ENCODE measurements at regions not wholly inside any gene's neighbourhood (a gene's known extent, or its start where the extent isn't known, plus 50 kb on each side); places are given as distances from the start of the nearest gene placed in this dataset.

DNA sequence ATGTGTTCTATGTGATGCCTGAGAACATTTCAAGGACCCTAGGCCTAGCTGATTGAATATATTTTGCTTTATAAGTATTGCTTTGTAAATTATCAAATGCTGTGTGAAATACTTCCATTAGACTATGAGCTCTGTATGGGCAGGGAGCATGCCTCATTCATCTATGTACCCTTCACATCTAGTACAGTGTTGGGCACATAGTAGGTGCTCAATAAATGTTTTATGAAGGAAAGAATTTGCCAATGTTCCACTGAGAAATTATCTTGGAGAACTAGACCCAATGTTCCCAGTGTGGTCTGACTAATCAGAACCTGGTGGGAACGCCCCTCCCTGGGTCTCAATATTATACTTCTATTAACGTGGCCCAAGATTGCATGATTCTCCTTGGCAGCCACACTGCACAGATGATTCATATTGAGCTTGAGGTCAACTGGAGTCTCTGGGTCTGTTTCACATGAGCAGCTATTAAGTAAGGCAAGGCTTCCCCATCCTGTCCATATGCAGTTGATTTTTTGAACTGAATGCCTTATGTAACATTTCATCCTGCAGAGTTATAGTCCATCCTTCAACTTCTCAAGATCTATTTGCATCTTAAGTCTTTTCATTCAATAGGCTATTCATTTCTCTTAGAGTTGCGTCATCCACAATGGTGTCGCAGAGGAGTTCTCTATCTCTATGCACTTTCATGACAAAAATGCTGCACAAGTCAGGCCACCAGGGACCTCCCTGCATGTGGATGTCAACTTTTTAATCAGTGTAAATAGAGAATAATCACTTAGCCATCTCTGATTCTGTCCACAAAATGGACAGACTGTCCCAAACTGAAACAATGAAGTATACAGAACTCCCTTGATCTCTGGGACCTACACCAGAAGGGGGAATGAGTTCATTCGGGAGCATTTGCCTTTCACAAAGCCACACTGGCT, 257.6 kb downstream of the CYP26B1 start:
- 67 to 85% (median 78%) methylated on average over 5 of the region's 5 CpGs for WGBS, 3 donors
- no peak overlapping the region for H3K27ac ChIP-seq (ENCODE audit: low read depth, low read length)

DNA sequence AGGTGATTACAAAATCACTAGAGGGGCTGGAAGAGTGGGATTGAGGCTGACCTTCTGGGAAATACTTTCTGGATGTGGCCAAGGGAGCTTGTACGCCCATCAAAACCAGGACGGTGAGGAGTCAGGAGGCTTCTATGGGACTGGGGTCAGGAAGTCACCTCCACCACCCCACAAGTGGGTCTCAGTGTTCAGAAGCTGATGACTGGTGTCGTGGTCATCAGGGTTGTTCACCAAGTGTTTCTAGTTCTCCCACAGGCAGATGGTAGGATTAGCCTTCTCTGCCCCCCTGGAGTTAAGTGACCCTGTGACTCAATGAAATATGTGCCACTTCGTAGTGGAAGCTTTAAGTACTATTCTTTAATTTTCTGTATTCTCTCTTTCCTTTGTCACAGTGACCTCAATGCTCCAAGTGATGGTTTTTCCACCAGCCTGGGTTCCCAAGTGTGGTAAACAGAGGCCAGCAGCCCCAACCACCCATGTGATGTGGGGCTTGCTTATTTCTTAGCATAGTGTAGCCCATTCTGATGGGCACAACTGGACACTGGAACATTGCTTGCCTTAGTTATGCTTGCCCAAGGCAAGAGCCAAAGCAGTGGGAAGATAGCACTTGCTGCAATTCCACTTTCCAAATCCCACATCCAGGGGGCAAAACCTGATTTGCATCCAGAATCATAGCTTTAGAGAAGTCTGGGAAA, 258.8 kb downstream of the CYP26B1 start:
- H3K27ac ChIP-seq (ENCODE audit: low read depth, low read length) = no peak overlapping the region
- WGBS, 3 donors = 74 to 87% (median 83%) methylated on average over 4 of the region's 4 CpGs

DNA sequence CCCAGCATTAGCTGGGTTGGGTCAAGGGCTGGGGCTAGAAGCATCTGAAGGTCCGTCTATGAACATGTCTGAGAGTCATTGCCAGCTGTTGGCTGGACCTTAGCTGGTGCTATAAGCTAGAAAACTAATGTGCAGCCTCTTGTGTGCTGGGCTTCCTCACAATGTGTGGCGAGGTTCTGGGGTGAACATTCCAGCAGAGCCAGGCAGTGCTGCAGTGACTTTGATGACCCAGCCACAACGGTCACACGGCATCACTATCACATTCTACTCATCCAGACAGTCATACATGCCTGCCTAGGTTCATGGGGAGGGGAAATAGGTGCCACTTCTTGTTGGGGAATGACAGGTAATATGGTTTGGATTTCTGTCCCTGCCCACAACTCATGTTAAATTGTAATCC, 260.5 kb downstream of the CYP26B1 start:
- no peak overlapping the region for H3K27ac ChIP-seq (ENCODE audit: low read depth, low read length)
- WGBS, 3 donors = 80 to 93% (median 86%) methylated on average over 4 of the region's 4 CpGs

DNA sequence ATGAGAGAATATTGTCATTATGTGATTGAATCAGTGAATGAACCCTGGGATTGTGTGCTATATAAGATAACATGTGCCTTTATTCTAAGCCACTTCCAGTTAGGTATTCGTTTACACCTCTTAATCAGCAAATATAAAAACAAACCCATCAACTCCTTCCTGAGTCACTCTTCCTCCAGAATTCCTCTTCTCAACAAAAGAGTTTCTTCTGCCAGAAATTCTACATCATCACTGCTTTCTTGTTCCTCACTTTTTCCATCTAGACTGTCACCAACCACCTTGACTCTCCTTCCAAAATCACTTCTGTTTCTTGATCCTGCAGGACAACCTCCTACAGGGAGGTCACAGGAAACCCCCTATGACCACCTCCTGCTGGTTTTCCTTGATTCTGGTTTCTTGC, 261.4 kb downstream of the CYP26B1 start:
- WGBS, 3 donors = 71 to 77% (median 73%) methylated on average over 1 of the region's 1 CpG
- H3K27ac ChIP-seq (ENCODE audit: low read depth, low read length) = no peak overlapping the region

DNA sequence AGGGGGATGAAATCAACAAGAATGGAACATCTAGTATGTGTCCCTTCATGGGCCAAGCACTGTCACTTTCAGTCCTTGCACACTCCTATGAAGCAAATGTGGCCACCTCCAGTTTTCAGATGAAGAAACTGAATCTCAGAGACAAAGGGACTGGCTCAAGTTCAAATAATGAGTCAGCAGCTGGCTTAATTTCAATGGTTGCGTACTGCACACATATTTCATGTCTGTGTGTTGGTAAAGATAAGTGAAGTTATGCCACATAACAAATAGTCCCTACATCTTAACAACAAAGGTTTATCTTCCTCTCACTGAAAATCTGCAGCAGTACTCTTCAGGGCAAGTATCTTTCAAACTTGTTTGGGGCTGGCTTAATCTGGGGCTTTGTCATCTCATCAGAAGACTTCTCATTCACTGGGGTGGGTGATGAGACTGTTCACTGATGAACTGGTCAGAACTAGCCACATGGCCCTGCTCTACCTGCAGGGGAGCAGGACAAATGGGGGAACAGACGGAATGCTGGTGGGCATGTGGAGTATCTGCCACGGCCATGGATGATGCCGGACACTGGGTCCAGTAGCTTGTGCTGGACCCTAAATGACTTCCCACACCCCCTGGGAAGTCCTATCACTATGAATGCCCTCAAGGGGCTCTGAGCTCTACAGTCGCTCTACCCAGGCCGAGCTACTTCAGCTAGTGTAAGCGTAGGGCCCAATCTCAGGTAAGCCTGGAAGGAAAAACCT, 263.2 kb downstream of the CYP26B1 start:
- no peak overlapping the region for H3K27ac ChIP-seq (ENCODE audit: low read depth, low read length)
- 73 to 87% (median 86%) methylated on average over 7 of the region's 7 CpGs for WGBS, 3 donors

DNA sequence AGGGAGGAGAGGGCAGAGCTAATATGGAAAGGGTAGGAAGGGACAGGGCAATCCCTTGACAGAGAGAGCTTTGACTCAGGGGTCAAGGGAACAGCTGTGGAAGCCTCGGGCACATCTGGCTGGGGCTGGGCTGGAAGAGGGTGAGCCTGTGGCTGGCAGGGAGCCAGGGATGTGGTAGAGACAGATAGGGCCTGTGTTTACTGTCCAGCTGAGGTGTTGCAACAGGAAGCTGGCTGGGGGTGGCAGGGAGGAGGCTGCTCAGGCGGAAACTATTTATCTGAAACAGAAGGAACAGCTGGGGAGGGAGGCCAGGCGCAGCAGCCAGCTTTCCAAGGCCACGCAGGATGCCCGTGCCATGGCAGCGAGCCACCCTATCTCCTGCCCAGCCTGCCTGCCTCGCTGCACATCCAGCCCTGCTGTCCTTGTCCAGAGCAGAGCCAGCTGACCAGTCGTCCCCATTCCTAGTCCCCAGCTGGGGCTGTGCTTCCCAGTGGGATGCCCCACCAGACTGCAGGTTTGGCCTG, 264.7 kb downstream of the CYP26B1 start:
- 8 to 29% (median 26%) methylated on average over 8 of the region's 8 CpGs for WGBS, 3 donors
- no peak overlapping the region for H3K27ac ChIP-seq (ENCODE audit: low read depth, low read length)

DNA sequence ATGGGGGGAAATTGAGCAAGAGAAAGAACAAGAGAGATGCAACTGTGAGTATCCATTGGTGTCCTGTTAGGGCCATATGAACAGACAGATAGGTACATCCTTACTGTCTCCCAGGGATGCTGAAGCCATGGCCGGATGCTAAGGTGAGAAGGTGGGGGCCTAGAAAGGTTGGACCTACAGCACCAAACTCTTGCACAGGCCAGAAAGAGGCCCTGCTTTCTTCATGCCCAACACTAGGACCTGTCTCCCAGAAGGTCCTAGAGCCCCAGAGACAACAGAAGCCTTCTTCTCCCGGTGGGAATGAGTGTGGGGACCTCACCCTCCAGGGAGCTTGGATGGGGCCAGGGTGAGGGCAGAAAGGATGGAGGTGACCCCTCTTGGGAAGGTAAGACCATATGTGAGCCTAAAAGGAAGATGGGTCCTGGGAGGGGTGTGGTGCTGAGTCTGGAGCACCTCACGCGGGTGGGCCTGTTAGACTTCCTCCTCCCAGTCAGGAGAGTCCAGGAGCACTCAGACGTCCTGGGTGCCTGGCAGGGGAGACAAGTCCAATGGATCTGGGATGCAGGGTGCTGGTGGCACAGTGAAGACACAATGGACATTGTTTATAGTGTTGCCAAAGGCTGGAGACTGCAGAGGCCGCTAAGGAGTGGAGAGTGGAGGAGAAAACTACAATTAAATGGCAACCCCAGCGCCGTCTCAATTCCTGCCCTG, 265.3 kb downstream of the CYP26B1 start:
- 71 to 78% (median 74%) methylated on average over 8 of the region's 8 CpGs for WGBS, 3 donors
- no peak overlapping the region for H3K27ac ChIP-seq (ENCODE audit: low read depth, low read length)

DNA sequence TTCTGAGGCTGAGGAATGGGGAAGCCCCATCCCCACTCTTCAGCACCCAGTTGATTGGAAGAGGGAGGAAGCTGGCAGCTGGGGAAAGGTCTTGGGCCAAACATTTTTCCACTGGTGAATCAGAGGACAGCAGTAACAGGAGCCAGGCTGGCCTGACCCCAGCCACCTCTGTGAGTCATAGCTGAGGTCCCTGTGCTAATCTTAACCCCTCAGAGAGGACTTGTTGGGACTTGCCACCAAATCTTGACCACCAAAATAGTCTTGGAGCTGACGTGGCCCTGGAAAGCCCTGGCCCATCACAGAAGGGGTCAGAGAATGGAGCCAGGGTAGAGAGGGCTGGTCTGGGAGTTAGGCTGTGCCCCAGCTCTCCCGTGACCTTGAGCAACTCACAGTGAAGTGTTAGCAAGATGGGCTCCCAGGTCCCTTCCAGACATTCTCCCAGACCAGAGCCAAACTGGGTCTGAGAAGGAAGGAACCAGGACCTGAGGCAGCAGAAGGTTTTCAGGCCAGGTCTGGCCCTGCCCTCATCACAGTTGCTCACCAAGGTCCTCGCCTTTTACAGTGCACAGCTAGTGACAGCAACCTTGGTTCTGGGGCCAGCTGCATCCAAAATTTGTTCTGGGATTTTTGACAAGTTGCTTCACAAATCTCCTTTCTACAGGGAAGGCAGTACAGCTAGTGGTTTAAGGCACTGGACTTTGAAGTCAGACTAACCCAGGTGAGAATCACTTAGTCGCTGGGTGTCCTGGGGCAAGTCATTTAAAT, 266.6 kb downstream of the CYP26B1 start:
- no peak overlapping the region for H3K27ac ChIP-seq (ENCODE audit: low read depth, low read length)
- 86 to 87% (median 86%) methylated on average over 4 of the region's 4 CpGs for WGBS, 3 donors

DNA sequence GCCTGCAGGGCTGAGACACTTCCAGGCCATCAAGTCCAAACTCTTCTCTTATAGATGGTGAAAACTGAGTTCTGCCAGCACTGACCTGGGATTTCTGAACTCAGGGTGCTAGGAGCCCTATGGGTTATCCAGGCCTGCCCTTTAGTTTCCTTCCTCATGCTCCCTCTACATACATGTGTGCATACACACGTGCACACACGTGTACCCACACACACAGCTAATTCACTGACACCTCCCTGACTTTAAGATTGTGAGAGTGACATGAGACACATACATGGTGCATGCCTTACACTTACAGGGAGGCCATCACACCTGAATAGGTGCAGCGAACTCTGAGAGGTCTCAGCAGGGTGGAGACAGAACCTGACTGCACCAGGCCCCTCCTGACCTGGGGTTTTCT, 267.4 kb downstream of the CYP26B1 start:
- no peak overlapping the region for H3K27ac ChIP-seq (ENCODE audit: low read depth, low read length)
- 92 to 96% (median 93%) methylated on average over 3 of the region's 3 CpGs for WGBS, 3 donors

DNA sequence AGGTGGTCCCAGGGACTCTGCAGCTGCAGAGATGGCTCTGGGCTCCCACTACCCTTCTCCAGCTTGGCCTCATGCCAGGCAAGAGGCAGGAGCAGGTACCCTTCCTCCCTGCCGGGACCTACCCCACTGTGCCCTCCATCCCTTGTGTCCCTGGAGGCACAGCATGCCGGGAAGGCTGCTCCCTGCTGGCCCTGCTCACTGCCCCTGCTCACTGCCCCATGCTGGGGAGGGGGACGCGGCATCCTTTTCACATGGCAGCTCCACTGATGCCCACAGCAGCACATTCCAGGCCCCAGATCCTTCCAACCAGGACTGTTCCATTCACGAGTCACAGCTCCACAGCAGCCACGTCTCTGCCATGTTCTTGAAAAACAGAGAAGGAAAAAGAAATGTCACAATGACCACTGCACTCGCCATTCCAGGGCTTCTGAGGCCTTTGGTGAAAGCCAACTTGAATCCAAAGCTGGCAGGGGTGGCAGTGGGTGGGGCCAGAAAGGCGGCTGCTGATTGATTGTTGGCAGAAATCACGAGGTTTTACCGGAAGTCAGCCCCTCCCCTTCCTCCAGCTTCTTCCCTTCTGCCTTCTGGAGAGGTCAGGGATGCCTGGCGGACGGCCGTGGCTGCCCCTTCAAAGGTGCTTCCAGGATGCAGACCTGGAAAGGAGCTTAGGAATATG, 268.0 kb downstream of the CYP26B1 start:
- 72 to 74% (median 73%) methylated on average over 13 of the region's 13 CpGs for WGBS, 3 donors
- no peak overlapping the region for H3K27ac ChIP-seq (ENCODE audit: low read depth, low read length)

DNA sequence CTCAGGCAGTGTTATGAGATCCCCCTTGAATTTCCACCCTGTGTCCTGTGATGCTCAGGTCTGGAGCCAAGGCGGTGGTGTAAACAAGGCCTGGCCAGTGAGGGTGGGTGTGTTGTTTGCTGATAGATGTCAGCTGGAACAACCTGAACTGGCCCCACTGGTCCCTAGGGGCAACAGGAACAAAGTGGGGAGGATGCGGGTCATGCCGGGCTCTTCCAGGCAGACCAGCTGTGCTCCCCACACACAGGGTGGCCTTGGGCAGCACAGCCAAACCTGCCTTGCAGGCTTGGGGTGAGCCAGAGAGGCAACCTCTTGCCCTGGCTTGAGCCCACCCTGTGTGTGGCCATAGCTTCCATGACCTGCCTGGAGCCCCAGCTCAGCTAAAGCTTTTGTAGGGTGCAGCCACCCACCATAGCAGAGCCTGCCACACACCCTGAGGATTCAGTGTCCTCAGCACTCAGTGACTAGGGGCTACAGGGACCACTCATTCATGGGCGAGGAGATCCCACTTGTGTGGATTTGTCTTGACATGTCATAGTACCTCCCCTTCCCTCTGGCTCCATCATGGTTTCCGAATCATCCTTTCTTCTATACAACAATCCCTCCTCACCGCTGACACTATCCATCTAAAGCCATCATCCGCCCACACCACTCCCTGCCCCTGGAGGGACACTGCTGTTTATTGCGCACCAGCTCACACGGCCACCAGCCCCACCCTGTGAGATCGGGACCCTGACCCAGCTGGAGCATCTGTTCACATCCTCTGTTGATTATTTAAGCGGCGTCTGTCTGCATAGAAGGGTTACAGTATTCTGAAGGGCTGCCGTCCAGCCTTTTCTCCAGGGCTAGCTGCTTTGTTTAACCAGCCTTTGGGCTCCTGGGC, 268.8 kb downstream of the CYP26B1 start:
- no peak overlapping the region for H3K27ac ChIP-seq (ENCODE audit: low read depth, low read length)
- WGBS, 3 donors = 81 to 89% (median 88%) methylated on average over 13 of the region's 13 CpGs

DNA sequence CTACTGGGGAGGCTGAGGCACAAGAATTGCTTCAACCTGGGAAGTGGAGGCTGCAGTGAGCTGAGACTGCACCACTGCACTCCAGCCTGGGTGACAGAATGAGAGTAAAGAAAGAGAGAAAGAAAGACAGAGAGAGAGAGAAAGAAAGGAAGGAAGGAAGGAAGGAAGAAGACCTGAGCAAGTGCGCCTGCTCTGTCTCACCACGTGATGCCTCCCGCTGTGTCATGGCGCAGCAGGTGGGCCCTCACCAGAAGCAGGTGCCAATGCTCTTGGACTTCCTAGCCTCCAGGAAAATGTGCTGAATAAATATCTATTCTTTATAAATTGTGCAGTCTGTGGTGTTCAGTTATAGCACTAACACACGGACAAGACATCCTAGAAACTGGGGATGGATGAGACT, 270.0 kb downstream of the CYP26B1 start:
- 83 to 92% (median 90%) methylated on average over 5 of the region's 5 CpGs for WGBS, 3 donors
- H3K27ac ChIP-seq (ENCODE audit: low read depth, low read length) = no peak overlapping the region

DNA sequence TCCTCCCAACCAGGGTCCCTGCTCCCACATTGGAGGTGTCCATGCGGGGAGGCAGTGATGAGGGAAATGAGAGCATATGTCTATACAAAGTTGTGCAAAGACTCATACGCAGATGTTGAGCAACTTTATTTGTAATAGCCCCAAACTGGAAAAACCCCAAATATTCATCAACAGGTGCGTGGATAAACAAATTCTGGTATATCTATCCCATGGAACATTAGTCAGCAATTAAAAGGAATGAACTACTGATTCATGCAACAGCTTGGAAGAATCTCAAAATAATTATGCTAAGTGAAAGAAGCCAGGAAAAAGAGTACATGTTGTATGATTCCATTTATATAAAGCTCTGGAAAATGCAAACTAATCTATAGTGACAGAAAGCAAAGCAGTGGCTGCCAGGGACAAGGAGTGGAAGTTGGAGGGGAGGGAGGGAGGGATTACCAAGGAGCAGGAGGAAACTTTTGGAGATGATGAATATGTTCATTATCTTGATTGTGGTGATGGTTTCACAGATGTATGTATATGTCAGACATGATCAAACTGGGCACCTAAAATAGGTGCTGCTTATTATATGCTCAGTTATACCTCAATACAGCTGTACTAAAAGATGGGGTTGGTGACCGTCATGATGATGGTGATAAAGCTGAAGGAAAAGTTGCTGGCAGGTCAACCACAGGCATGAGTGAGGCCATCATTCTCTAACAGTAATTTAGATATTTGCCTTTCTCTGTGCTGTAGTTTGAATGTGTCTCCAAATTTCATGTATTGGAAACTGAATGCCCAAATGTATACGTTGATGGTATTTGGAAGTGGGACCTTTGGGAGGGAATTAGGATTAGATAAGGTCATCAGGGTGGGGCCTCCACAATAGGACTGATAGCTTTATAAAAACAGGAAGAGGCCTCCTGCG, 270.9 kb downstream of the CYP26B1 start:
- no peak overlapping the region for H3K27ac ChIP-seq (ENCODE audit: low read depth, low read length)
- 85 to 90% (median 88%) methylated on average over 6 of the region's 6 CpGs for WGBS, 3 donors

DNA sequence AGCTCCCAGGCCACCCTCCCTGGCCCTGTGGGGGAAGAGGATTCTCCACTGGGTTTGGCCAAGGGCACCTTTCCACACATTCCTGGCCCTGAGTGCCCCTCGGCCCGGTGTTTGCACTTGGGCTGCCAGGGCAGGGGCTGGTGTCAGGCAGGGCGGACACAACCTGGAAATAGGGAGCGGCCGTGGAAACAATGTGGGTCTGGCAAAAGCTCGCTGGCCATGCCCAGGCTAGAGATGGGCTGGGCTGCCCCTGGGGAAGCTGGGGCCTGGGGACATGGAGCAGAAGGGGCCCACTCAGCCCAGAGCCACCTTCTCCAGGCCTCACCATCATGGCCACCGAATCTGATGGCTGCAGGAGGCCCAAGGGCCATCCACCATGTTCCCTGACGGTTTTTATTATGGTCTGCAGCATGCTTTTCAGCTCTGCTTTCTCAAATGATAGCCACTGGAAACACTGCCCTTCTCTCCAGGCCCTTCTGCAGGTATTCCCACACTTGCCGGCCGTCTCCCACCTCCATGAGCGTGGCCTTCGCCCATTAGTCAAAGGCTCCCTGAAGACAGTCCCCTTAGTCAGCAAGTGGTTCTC, 275.1 kb downstream of the CYP26B1 start:
- 81 to 95% (median 89%) methylated on average over 12 of the region's 12 CpGs for WGBS, 3 donors
- no peak overlapping the region for H3K27ac ChIP-seq (ENCODE audit: low read depth, low read length)

DNA sequence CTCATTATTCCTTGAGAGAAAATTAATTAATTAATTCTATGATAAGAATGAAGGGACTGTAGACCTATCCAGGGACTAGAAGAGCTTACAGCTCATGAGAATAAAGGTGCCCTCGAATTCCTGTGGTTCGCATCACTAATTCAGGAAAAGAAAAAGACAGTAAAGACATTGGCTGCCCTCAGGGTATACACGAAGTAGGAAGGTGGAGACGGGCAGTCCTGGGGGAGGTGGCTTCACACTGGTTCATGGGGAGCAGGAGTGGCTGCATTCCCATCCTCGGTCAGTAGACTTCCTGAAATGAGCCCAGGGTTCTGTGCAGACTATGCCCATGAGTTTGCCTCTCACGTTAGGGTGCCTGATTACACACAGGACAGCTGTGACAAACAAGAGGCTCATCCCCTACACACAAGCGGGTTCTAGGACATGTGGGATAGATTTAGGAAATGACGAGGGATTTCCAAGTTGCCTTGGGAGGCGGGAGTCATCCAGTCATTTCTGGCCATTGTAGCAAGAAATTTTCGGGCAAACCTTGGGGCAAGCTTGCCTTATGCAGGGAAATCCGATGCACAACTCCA, 282.2 kb downstream of the CYP26B1 start:
- H3K27ac ChIP-seq (ENCODE audit: low read depth, low read length) = no peak overlapping the region
- WGBS, 3 donors = 68 to 89% (median 77%) methylated on average over 11 of the region's 11 CpGs
